AG04450 (cell line): ENCODE measurements at regions not wholly inside any gene's neighbourhood (a gene's known extent, or its start where the extent isn't known, plus 50 kb on each side); places are given as distances from the start of the nearest gene placed in this dataset.
A peak's percentile ranks its signal among the peaks of the same experiment; 100 is the strongest.
"Not testable (repeated sequence)": the region's sequence is repeated elsewhere in the genome, so short reads cannot be mapped to it uniquely, and the experiment has no call there.

ENCODE experiments used
- CTCF ChIA-PET: fragments of 300-600, 350-600 bp; formaldehyde crosslinking; extraction: SDS; loops from one replicate; lab custom pipeline; 2022; ENCODE audit warnings: antibody characterized with exemption, inconsistent platforms; lab: Charles Lee
- POLR2A ChIA-PET: fragments of 350-600 bp; formaldehyde crosslinking; extraction: SDS; loops from one replicate; lab custom pipeline; 2021; ENCODE audit warnings: antibody characterized with exemption, inconsistent platforms; lab: Yijun Ruan, JAX
- DNase-seq: peaks from one replicate; pipeline ENCODE4 v3.0.0-alpha.2; 2011; ENCODE audit warnings: low read depth, low spot score
- H3K27ac ChIP-seq: one replicate; pipeline ENCODE4 v1.5.1; 2012; ENCODE audit warnings: low read depth, low read length, control low read depth
- H3K27me3 ChIP-seq: one replicate; pipeline ENCODE4 v1.6.0; 2012; ENCODE audit warnings: low read length; ENCODE audit not compliant: control insufficient read depth, insufficient read depth
- H3K4me3 ChIP-seq: 2 replicates; pipeline ENCODE4 v1.5.1; 2011; ENCODE audit warnings: mild to moderate bottlenecking, low read depth, low read length, control low read depth
- H3K9me3 ChIP-seq: 2 replicates; pipeline ENCODE4 v1.5.1; 2012; ENCODE audit warnings: low read length; ENCODE audit not compliant: control insufficient read depth, insufficient read depth
- TF ChIP-seq, protein P1 (sequence below): IDR thresholded peaks from 2 replicates; pipeline ENCODE4 v1.5.1; 2011; ENCODE audit warnings: low read depth, low read length, control low read depth, inconsistent platforms

DNA sequence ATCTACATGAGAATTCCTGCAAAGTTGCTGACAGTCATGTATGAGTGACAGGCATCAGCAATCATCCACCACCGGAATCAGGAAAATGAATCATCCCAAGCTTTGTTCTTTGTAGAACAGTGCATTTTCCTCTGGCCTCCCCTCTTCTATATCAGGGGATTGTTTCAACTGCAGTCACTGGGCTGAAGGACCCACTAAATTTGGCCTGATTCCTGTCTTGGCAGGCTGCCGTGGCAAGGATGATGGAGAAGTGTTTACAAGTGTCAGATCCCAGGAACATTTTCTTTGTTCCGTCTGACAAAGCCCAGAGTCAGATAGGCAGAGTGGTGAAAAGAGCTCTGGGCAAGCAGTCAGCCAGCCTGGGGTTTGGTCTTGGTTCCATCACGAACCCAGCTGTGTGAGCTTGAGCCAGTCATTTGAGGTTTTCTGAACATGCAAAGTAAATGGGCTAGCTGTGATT lies 175.1 kb upstream of the TSC22D2 start:
- Histone ChIP-seq H3K4me3 (no peak overlapping the region), H3K27me3 (no peaks in the 10 kb centered on the region), H3K27ac (no peak overlapping the region), H3K9me3 (no peaks in the 10 kb centered on the region)
- ChIA-PET POLR2A (interaction anchor here (0.6 to 1.4 kb wide), 3 partner anchors 176 to 280 kb away, joined by 3 to 5 read pairs (median 4); no protein-coding TSS in a partner anchor), CTCF (interaction anchor here (0.7 to 1.4 kb wide), 3 partner anchors 218 to 467 kb away, joined by 3 to 4 read pairs (median 3); no protein-coding TSS in a partner anchor)
- DNase-seq = no peak
- TF ChIP-seq, protein P1, sequence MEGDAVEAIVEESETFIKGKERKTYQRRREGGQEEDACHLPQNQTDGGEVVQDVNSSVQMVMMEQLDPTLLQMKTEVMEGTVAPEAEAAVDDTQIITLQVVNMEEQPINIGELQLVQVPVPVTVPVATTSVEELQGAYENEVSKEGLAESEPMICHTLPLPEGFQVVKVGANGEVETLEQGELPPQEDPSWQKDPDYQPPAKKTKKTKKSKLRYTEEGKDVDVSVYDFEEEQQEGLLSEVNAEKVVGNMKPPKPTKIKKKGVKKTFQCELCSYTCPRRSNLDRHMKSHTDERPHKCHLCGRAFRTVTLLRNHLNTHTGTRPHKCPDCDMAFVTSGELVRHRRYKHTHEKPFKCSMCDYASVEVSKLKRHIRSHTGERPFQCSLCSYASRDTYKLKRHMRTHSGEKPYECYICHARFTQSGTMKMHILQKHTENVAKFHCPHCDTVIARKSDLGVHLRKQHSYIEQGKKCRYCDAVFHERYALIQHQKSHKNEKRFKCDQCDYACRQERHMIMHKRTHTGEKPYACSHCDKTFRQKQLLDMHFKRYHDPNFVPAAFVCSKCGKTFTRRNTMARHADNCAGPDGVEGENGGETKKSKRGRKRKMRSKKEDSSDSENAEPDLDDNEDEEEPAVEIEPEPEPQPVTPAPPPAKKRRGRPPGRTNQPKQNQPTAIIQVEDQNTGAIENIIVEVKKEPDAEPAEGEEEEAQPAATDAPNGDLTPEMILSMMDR = no peak

DNA sequence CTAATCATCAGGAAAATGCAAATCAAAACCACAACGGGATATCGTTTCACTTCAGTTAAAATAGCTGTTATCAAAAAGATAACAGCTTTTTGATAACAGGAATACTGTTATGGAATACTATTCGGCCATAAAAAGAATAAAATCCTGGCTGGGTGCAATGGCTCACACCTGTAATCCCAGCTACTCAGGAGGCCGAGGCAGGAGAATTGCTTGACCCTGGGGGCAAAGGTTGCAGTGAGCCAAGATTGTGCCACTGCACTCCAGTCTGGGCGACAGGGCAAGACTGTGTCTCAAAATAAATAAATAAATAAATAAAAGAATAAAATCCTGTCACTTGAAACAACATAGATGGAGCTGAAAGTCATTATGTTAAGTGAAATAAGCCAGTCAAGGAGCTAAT lies 178.1 kb upstream of the TSC22D2 start:
- Histone ChIP-seq H3K27ac (no peak overlapping the region), H3K4me3 (no peak overlapping the region), H3K27me3 (no peaks in the 10 kb centered on the region), H3K9me3 (no peaks in the 10 kb centered on the region)
- ChIA-PET CTCF (interaction anchor here (0.8 to 5.7 kb wide), 3 partner anchors 9 to 350 kb away, joined by 3 to 36 read pairs (median 3); no protein-coding TSS in a partner anchor), POLR2A (no interaction called here)
- TF ChIP-seq, protein P1 = no peak
- no peak for DNase-seq

- H3K9me3 ChIP-seq, H3K27ac ChIP-seq, DNase-seq, POLR2A ChIA-PET, H3K4me3 ChIP-seq, H3K27me3 ChIP-seq: not testable (repeated sequence)
- CTCF ChIA-PET = interaction anchor here (1.0 to 5.7 kb wide), 5 partner anchors 11 to 267 kb away, joined by 3 to 36 read pairs (median 8); no protein-coding TSS in a partner anchor
Measured at GRCh38 chr3:150228626-150229025, 179.5 kb upstream of the TSC22D2 start.

GRCh38 chr3:150227839-150228238 lies 180.3 kb upstream of the TSC22D2 start:
- ChIA-PET POLR2A (interaction anchor here (1.1 kb wide), 1 partner anchor 181 kb away, joined by 4 read pairs; no protein-coding TSS in a partner anchor), CTCF (interaction anchor here (0.6 to 5.7 kb wide), 8 partner anchors 10 to 291 kb away, joined by 3 to 36 read pairs (median 8); no protein-coding TSS in a partner anchor)
- Histone ChIP-seq H3K9me3 (no peaks in the 10 kb centered on the region), H3K27me3 (no peaks in the 10 kb centered on the region), H3K4me3 (no peak overlapping the region), H3K27ac (no peak overlapping the region)
- DNase-seq = no peak
- TF ChIP-seq, protein P1 = peak; percentile 85

- CTCF ChIA-PET = interaction anchor here (0.7 to 5.7 kb wide), 6 partner anchors 59 to 346 kb away, joined by 3 to 36 read pairs (median 15); no protein-coding TSS in a partner anchor
- H3K9me3 ChIP-seq = no peaks in the 10 kb centered on the region
- no peak overlapping the region for H3K4me3 ChIP-seq
- POLR2A ChIA-PET = no interaction called here
- no peaks in the 10 kb centered on the region for H3K27me3 ChIP-seq
- TF ChIP-seq, protein P1 = no peak
- no peak for DNase-seq
- no peak overlapping the region for H3K27ac ChIP-seq
Measured at GRCh38 chr3:150225986-150226385, 182.1 kb upstream of the TSC22D2 start.
